Ishikawa (cell line): ENCODE measurements at regions not wholly inside any gene's neighbourhood (a gene's known extent, or its start where the extent isn't known, plus 50 kb on each side); places are given as distances from the start of the nearest gene placed in this dataset.

ENCODE experiments used
- EP300 ChIP-seq: IDR thresholded peaks from 2 replicates; pipeline ENCODE4 v1.6.1; 2012; ENCODE audit warnings: borderline replicate concordance
- FOXM1 ChIP-seq: IDR thresholded peaks from 2 replicates; pipeline ENCODE4 v1.6.1; 2012; ENCODE audit warnings: low read depth, borderline replicate concordance
- MAX ChIP-seq: IDR thresholded peaks from 2 replicates; pipeline ENCODE4 v1.6.1; 2012
- NFIC ChIP-seq: IDR thresholded peaks from 2 replicates; pipeline ENCODE4 v1.6.1; 2012
- RAD21 ChIP-seq: IDR thresholded peaks from 2 replicates; pipeline ENCODE4 v1.6.1; 2012; ENCODE audit warnings: low read depth
- REST ChIP-seq: IDR thresholded peaks from 2 replicates; pipeline ENCODE4 v1.6.1; 2012; ENCODE audit warnings: low read depth, mild to moderate bottlenecking
- TAF1 ChIP-seq: IDR thresholded peaks from 2 replicates; pipeline ENCODE4 v1.6.1; 2012; ENCODE audit warnings: low read depth, mild to moderate bottlenecking
- TCF12 ChIP-seq: IDR thresholded peaks from 2 replicates; pipeline ENCODE4 v1.6.1; 2012; ENCODE audit warnings: low read depth
- TEAD4 ChIP-seq: IDR thresholded peaks from 2 replicates; pipeline ENCODE4 v1.6.1; 2012
- YY1 ChIP-seq: IDR thresholded peaks from 2 replicates; pipeline ENCODE4 v1.6.1; 2012; ENCODE audit warnings: low read depth
- ZBTB7A ChIP-seq: IDR thresholded peaks from 2 replicates; pipeline ENCODE4 v1.6.1; 2012; ENCODE audit warnings: low read depth

GRCh38 chr6:16849280-16849987, 88.2 kb upstream of the ATXN1 start:
- TF ChIP-seq TEAD4, result no peak
- no peak for TF ChIP-seq NFIC
- TF ChIP-seq EP300, result no peak
- TF ChIP-seq TCF12, result no peak
- no peak for TF ChIP-seq FOXM1
- no peak for TF ChIP-seq ZBTB7A
- no peak for TF ChIP-seq YY1
- TF ChIP-seq MAX, result no peak
- no peak for TF ChIP-seq TAF1
- TF ChIP-seq REST, result no peak
- TF ChIP-seq RAD21, result no peak
